Neural progenitor cell (in vitro differentiated cells): ENCODE measurements at regions not wholly inside any gene's neighbourhood (a gene's known extent, or its start where the extent isn't known, plus 50 kb on each side); places are given as distances from the start of the nearest gene placed in this dataset.
"Not testable (repeated sequence)": the region's sequence is repeated elsewhere in the genome, so short reads cannot be mapped to it uniquely, and the experiment has no call there.

Experiments
- CTCF ChIP-seq: fragments of 200-600 bp; sonication (generic); IDR thresholded peaks from 2 replicates; pipeline ENCODE4 v1.5.1; 2017; ENCODE audit warnings: antibody characterized with exemption, mild to moderate bottlenecking
- EZH2 ChIP-seq: fragments of 200-600 bp; sonication (generic); IDR thresholded peaks from 2 replicates; pipeline ENCODE4 v1.6.1; 2017; ENCODE audit warnings: antibody characterized with exemption, mild to moderate bottlenecking, moderate library complexity

GRCh38 chr15:24505216-24505615 lies 170.4 kb upstream of the NPAP1 start:
- TF ChIP-seq CTCF, EZH2: not testable (repeated sequence)
